ENCODE measurements at regions not wholly inside any gene's neighbourhood (a gene's known extent, or its start where the extent isn't known, plus 50 kb on each side); places are given as distances from the start of the nearest gene placed in this dataset.

- DNase-seq, result no peak
These were observed 513.0 kb upstream of the ANKRD30A start for GRCh38 chr10:36612436-36612835.

DNA sequence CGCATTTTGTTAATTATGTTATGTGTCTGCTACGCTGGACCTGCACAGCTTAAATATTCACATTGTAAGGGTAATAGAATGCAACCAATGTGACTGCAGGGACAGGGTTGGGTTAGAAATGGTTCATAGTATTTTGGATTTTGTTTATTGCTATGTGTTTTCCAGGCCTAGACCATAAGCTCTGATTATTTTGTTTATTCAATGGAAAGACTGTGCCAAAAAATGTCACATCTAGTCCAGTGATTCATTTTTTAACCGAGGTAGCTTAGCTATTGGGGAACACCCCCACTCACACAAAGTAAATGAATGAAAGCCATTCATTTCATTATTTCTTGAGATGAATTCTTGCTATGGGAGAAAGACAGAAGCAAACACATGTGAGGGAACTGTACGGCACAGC lies 516.5 kb upstream of the ANKRD30A start:
- DNase-seq, result no peak

DNA sequence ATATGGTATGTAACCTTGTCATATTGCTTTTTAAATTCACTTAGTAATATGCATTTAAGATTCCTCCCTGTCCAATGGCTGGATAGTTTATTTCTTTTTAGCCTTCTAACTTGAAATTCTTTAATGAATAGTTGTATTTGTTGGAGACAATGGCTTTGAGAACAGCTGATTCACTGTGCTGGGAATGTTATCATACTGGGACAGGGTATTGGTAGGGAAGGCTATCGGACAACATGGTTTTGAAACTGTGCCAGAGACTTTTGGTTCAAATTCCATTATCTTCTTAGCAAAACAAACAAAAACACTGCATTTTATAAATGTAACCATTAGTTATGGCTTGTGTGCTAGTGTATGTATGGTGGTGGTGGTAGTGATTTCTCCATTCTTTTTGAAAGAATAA lies 517.1 kb upstream of the ANKRD30A start:
- no peak for DNase-seq

- DNase-seq, result no peak
These were observed 519.1 kb upstream of the ANKRD30A start for GRCh38 chr10:36606234-36606839.

DNA sequence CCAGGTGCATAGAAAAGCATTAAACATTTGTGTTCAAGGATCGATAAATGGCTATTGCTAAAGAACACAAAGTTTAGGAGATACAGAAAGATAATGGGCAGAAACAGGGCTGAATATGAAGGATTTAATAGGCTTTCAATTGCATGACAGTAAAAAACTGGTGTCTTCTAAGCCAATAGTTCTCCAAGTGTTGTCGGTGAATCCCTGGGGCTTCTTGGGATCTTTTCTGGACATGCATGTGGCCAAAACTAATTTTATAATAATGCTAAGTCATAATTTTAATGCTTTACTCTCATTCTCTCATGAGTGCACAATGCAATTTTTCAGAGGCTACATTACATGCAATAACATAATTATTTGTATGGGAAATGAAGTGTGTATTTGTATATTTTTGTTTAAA lies 521.1 kb upstream of the ANKRD30A start:
- no peak for DNase-seq

DNA sequence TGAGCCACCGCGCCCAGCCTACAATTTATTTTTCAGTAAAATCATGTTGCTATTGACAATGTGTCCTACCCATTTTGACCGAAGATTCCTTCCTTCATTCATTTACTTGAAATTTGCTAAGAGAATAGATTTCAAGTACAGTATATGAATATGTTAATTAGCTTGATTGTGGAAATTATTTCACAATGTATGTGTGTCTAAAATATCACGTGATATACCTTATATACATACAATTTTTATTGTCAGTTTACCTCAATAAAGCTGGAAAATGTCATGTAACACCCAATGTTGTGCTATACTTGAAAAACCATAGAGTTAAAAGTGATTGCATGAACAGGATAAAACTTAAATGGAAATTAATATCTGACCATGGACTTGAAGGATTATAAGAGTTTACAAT lies 521.7 kb upstream of the ANKRD30A start:
- DNase-seq, result no peak

DNA sequence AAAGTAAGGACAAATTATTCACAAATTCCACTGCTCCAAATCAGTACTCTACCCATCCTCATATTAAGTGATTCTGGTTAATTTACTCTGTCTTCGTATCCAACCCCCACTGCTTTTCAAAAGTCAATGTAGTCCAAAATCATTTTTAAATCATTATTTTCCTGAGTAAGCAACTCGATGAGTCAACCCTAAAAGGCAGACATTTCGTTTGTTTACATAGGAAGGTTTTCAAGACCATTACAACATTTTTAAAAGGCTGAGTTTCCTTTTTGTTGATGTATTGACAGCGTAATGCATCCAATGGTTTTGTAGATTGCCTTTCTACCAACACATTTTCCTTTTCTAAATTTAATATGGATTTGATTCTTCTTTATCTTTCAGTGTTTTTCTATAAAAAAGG lies 523.0 kb upstream of the ANKRD30A start:
- DNase-seq, result no peak

DNA sequence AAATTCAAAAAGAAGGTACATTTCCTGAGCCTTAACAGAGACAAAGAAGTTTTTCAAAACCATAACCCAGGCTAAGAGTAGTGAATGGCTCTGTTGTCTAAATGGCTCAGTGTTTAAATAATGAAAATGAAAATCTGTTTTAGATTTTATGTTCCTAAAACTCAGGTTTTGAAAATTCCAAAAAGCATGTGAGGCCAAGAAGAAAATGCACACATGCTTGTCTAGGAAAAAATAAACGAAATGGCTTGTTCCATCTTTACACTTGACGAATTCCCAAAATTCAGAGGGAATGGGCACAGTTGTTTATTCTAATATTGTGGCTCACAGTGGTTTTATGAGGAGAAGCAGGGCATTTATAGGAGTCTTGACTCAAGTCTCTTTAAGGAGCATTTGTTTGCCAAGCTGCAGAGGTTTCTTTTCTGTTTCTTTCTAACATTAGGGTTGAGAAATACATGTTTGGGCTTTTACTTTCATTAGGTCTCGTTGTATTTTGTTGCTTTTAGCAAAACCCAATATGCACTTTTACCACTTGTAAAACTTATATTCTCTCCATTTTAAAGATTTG lies 527.6 kb upstream of the ANKRD30A start:
- DNase-seq, result no peak

DNA sequence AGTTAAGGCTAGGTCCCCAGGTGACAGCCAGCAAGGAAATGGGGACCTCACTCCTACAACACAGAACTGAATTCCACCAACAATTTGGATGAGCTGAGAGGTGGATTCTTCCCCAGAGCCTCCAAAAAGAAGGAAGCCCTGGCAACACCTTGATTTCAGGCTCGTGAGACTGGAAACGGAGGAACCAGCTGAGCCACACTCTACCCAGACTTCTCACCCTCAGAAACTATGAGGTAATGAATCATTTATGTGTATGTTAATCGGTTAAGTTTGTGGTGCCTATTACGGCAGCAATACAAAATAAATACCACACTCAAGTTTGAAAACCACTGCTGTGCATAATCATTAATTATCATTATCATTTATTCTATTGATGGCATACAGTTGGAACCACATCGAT lies 532.4 kb upstream of the ANKRD30A start:
- no peak for DNase-seq

DNA sequence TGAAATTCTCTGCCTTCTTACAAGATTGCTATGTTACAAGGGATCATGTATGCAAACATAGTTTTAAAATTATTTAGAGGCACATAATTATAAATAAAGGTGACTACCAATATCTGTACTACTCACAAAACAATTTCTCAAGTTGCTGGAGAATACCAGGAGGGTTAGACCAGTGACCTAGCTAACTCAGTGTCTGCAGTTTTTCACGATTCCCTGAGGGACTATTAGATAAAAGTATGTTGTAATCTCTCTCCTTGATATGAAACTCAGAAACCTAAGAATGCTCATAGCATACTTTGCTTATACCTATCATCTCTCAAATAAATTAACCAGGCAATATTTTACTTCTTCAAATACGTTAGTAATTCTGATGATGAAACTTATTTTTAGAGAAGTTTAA lies 534.0 kb upstream of the ANKRD30A start:
- DNase-seq, result no peak

DNA sequence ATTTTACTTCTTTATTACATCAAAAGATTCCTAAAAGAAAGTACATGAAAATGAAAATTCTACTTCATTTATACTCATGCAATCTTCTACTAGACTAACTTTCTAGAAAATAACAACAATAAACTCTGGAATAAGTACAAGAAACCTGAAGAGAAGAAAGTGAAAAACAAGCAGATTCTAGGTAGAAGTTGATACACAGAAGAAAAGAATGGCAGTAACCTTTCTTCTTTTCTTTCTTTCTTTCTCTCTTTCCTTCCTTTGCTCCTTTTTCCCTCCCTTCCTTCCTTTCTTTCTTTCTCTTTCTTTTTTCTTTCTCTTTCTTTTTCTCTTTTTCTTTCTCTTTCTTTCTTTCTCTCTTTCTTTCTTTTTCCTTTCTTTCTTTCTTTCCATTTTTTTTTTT lies 541.7 kb upstream of the ANKRD30A start:
- no peak for DNase-seq

DNA sequence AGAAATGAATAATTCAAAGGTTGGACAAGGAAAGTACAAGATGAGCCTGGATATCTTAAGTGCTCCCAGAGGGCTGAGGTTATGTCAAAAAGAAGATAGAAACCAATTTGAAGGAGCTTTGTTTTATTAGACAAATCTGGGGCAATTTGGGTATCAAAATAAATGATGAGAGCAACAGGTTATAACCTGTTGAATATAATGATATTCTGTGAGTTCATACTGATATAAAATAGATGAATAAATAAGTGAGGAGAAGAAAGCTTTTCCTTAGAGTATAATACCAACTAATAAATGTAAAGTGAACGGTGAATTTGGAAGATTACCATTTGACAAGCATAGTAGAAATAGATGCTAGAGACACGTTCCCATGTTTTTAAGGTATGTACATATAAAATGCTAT lies 544.2 kb upstream of the ANKRD30A start:
- DNase-seq, result no peak

GRCh38 chr10:36578306-36578705 lies 547.1 kb upstream of the ANKRD30A start:
- DNase-seq, result no peak

GRCh38 chr10:36577126-36577525 lies 548.3 kb upstream of the ANKRD30A start:
- DNase-seq, result no peak

DNA sequence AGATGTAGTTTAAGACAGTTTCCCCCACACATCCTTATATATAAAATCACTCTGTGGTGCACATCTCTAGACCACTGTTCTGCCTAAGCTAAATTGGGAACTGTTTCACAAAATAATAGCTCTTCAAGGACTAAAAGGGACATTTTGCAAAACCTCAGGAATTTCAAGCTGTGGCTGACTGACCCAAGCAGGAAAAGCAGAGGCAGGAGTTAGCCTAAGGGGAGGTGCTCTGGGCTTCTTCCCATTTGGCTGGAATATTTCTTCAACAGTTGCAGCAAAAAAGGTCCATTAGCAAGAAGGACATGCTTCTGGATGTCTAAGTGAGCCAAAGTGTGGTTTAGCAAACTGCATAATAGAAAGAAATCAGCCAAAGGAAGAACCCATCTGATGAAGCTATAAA lies 551.2 kb upstream of the ANKRD30A start:
- DNase-seq, result no peak

DNA sequence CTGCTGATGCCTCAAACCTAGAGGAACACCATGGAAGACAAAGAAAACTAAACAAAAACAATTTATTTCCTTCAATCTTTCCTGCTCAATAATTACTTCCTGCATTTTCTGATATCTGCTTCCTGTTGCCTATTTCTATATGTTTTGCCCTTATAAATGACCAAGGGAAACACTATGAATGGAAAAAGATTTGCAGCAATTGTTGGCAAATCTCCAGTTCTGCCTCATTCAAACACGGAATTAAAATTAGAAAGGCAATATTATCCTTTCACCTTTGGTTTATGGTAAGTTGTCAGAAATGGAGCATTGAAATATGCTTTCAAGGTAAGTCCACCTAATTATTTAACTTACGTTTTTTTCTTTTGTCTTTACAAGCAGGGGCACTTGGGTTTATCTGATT lies 552.2 kb upstream of the ANKRD30A start:
- DNase-seq, result no peak

DNA sequence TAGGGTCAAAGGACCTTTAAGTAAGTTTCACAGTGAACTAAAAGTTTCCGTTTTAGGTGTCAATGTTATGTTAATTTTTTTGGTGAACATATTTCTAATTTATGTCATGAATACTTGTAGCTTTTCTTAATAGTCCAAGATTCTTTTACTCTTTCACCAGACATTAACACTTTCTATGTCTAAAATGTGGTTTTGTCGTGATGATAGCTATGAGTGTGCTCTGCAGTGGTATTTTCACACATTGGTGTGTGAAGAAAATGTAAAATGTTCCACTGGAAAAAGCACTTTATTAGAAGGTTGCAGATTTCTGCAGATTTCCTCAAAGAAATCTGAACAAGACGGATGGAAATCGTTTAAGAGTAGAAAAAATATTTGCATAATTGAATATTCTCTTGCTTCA lies 561.0 kb upstream of the ANKRD30A start:
- DNase-seq, result no peak

GRCh38 chr10:36559412-36560400 lies 565.7 kb upstream of the ANKRD30A start:
- DNase-seq, result no peak

- no peak for DNase-seq
These were observed 568.9 kb upstream of the ANKRD30A start for GRCh38 chr10:36556468-36556867.

GRCh38 chr10:36555036-36555435 lies 570.4 kb upstream of the ANKRD30A start:
- DNase-seq, result no peak

GRCh38 chr10:36547965-36548364 lies 577.4 kb upstream of the ANKRD30A start:
- no peak for DNase-seq

DNA sequence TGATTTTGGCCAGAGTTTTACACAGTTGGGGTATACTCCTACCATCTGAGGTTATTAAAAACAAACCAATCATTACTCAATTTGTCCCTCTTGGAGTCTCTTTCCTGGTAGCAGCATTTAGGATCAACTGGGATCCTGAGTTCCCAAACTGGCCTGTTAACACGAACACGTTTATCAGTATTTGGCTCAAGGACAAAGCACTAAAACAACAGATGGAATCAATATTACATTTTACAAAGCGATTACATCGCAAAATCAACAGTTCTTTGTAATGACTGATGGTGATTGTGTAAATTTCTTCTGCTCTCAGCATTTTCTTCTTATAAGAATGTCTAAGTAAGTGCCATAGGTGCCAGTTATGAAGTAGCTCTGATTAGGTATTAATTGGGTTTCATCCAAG lies 582.9 kb upstream of the ANKRD30A start:
- no peak for DNase-seq

GRCh38 chr10:36540611-36541010 lies 584.8 kb upstream of the ANKRD30A start:
- DNase-seq, result no peak

DNA sequence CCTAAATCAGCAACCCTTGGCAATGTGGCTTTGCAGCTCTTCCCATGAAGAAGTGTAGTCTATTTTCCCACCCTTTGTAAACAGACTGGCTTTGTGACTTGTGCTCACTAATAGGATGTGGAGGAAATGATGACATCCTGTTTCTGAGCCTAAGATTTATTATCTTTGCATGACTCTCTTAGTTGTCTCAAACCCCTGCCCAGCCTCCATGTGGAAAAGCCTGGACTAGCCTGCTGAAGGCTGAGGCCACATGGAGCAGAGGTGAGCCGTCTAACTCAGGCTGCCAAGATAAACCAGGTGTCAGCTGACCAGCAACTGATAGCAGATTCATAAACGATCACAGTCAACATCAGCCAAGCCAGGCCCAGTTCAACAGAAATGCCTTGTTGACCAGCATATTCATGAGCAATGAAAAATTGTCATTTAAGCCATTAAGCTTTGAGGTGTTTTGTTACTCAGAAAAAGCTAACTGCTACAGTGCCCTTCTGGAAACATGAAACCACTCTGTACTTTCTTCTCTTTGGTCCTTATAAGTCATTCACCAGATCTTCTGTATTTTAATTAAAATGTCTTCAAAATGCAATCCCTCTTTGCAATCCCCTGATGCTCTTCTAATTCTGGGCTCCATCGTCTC lies 586.3 kb upstream of the ANKRD30A start:
- DNase-seq, result no peak

Data from NCI-H526 treated with DMSO at 0.1 percent for 48 hours (cell line).